ENCODE measurements at regions not wholly inside any gene's neighbourhood (a gene's known extent, or its start where the extent isn't known, plus 50 kb on each side); places are given as distances from the start of the nearest gene placed in this dataset.

DNA sequence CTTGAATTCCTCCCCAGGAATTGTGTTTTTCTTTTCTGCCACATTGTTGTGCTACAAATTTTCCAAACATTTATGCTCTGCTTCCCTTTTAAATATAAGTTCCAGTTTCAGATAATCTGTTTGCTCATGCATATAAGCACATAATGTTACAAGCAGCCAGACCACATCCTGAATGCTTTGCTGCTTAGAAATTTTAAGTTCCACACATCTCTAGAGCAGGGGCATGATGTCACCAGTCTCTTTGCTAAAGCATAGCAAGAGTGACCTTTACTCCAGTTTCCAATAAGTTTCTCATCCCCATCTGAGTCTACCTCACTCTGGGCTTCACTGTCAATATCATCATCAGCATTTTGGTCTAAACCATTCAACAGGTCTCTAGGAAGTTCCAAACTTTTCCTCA is 932.5 kb downstream of the SH3BGRL start:
- Histone ChIP-seq H4K20me1 (ENCODE audit: insufficient read depth, low read length) (no peaks in the 10 kb centered on the region), H3K9me3 (replicated peaks; ENCODE audit: insufficient read depth, low read length) (no peaks in the 10 kb centered on the region), H3F3A (ENCODE audit: insufficient read depth, low read length) (no peaks in the 10 kb centered on the region)

DNA sequence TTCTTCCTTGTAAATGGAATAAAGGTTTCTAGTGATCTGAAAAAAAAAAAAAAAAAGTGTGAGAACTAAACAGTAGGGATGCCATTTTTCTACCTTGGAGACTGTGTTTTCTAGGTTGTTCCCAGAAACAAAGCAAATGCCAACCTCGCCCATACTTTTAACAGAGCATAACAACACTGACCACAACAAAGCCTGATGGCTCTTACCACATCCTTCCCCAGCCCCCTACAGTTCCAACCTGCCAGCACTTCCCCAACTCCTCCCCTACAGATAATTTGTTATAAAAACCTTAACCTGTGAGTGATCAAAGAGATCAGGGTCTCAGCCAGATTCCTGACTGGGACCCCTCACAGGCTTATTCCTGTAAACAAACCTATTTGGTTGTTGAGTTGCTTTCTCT is 940.0 kb downstream of the SH3BGRL start:
- TF ChIP-seq, protein P1, sequence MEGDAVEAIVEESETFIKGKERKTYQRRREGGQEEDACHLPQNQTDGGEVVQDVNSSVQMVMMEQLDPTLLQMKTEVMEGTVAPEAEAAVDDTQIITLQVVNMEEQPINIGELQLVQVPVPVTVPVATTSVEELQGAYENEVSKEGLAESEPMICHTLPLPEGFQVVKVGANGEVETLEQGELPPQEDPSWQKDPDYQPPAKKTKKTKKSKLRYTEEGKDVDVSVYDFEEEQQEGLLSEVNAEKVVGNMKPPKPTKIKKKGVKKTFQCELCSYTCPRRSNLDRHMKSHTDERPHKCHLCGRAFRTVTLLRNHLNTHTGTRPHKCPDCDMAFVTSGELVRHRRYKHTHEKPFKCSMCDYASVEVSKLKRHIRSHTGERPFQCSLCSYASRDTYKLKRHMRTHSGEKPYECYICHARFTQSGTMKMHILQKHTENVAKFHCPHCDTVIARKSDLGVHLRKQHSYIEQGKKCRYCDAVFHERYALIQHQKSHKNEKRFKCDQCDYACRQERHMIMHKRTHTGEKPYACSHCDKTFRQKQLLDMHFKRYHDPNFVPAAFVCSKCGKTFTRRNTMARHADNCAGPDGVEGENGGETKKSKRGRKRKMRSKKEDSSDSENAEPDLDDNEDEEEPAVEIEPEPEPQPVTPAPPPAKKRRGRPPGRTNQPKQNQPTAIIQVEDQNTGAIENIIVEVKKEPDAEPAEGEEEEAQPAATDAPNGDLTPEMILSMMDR (IDR thresholded peaks at IDR 0.05; ENCODE audit: low read length): no peak
- TF ChIP-seq EZH2 (optimal IDR thresholded peaks at IDR 0.05; ENCODE audit: low read depth, low read length) (no peak), EZH2phosphoT487 (IDR thresholded peaks at IDR 0.05; ENCODE audit: low read length) (no peak)
- Histone ChIP-seq H3K27me3 (replicated peaks; ENCODE audit: insufficient read depth, low read length) (no peaks in the 10 kb centered on the region), H3K4me1 (ENCODE audit: low read length) (0 out of 2 replicates have a peak, but pooled peaks cover 5% of the 10 kb centered on the region), H3K9me2 (replicated peaks; ENCODE audit: insufficient read depth, low read length) (no peaks in the 10 kb centered on the region), H3K36me3 (replicated peaks; ENCODE audit: insufficient read depth, low read length) (no peaks in the 10 kb centered on the region), H3F3A (ENCODE audit: insufficient read depth, low read length) (no peaks in the 10 kb centered on the region), H3K9me3 (replicated peaks; ENCODE audit: insufficient read depth, low read length) (no peaks in the 10 kb centered on the region), H3K4me3 (ENCODE audit: low read length) (no peak overlapping the region), H3K9ac (ENCODE audit: low read length) (no peak overlapping the region), H3K27ac (ENCODE audit: low read length) (no peak overlapping the region), H2AFZ (ENCODE audit: low read length) (no peak overlapping the region), H3K4me2 (ENCODE audit: low read depth, low read length) (no peak overlapping the region), H3K79me2 (ENCODE audit: low read length) (no peaks in the 10 kb centered on the region), H4K20me1 (ENCODE audit: insufficient read depth, low read length) (no peaks in the 10 kb centered on the region)
- DNase-seq: peak; percentile 72

More for the DNA sequence above, 932.5 kb downstream of the SH3BGRL start:
- TF ChIP-seq, protein P1 (IDR thresholded peaks at IDR 0.05; ENCODE audit: low read length): no peak
- TF ChIP-seq EZH2phosphoT487 (IDR thresholded peaks at IDR 0.05; ENCODE audit: low read length) (no peak), EZH2 (optimal IDR thresholded peaks at IDR 0.05; ENCODE audit: low read depth, low read length) (no peak)
- no peak overlapping the region for H3K4me3 ChIP-seq (ENCODE audit: low read length)
- no peaks in the 10 kb centered on the region for H3K4me1 ChIP-seq (ENCODE audit: low read length)
- H3K4me2 ChIP-seq (ENCODE audit: low read depth, low read length): no peak overlapping the region
- no peak overlapping the region for H3K9ac ChIP-seq (ENCODE audit: low read length)
- no peaks in the 10 kb centered on the region for H3K36me3 ChIP-seq (replicated peaks; ENCODE audit: insufficient read depth, low read length)
- no peak overlapping the region for H3K27ac ChIP-seq (ENCODE audit: low read length)
- H3K79me2 ChIP-seq (ENCODE audit: low read length): no peaks in the 10 kb centered on the region
- no peaks in the 10 kb centered on the region for H3K9me2 ChIP-seq (replicated peaks; ENCODE audit: insufficient read depth, low read length)
- H2AFZ ChIP-seq (ENCODE audit: low read length): no peak overlapping the region
- peak; percentile 18 for DNase-seq
- no peaks in the 10 kb centered on the region for H3K27me3 ChIP-seq (replicated peaks; ENCODE audit: insufficient read depth, low read length)

DNA sequence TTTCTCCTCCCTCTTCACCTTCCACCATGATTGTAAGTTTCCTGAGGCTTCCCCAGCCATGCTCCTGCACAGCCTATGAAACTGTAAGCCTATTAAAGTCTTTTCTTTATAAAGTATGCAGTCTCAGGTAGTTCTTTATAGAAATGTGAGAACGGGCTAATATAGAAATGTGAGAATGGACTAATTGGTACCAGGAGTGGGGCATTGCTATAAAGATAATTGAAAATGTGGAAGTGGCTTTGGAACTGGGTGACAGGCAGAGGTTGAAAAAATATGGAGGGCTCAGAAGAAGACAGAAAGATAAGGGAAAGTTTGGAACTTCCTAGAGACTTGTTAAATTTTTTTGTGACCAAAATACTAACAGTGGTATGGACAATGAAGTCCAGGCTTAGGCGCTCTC is 959.3 kb downstream of the SH3BGRL start:
- no peak for DNase-seq
- no peak for TF ChIP-seq EZH2 (optimal IDR thresholded peaks at IDR 0.05; ENCODE audit: low read depth, low read length)
- no peak for TF ChIP-seq EZH2phosphoT487 (IDR thresholded peaks at IDR 0.05; ENCODE audit: low read length)
- TF ChIP-seq, protein P1 (IDR thresholded peaks at IDR 0.05; ENCODE audit: low read length): no peak
- no peak overlapping the region for H3K27ac ChIP-seq (ENCODE audit: low read length)
- no peaks in the 10 kb centered on the region for H3K4me1 ChIP-seq (ENCODE audit: low read length)
- no peaks in the 10 kb centered on the region for H3F3A ChIP-seq (ENCODE audit: insufficient read depth, low read length)
- H3K9ac ChIP-seq (ENCODE audit: low read length): no peak overlapping the region
- no peaks in the 10 kb centered on the region for H3K9me3 ChIP-seq (replicated peaks; ENCODE audit: insufficient read depth, low read length)
- no peak overlapping the region for H3K4me3 ChIP-seq (ENCODE audit: low read length)
- H4K20me1 ChIP-seq (ENCODE audit: insufficient read depth, low read length): no peaks in the 10 kb centered on the region
- no peaks in the 10 kb centered on the region for H3K27me3 ChIP-seq (replicated peaks; ENCODE audit: insufficient read depth, low read length)
- H3K36me3 ChIP-seq (replicated peaks; ENCODE audit: insufficient read depth, low read length): no peaks in the 10 kb centered on the region
- no peaks in the 10 kb centered on the region for H3K79me2 ChIP-seq (ENCODE audit: low read length)
- H3K9me2 ChIP-seq (replicated peaks; ENCODE audit: insufficient read depth, low read length): no peaks in the 10 kb centered on the region
- H2AFZ ChIP-seq (ENCODE audit: low read length): no peak overlapping the region
- H3K4me2 ChIP-seq (ENCODE audit: low read depth, low read length): no peak overlapping the region

Data from MM.1S (cell line).